RKO (cell line): ENCODE measurements at regions not wholly inside any gene's neighbourhood (a gene's known extent, or its start where the extent isn't known, plus 50 kb on each side); places are given as distances from the start of the nearest gene placed in this dataset.

Source experiments
- DNase-seq: peaks from one replicate; pipeline ENCODE4 v3.0.0-alpha.2; 2016; ENCODE audit warnings: low spot score

DNA sequence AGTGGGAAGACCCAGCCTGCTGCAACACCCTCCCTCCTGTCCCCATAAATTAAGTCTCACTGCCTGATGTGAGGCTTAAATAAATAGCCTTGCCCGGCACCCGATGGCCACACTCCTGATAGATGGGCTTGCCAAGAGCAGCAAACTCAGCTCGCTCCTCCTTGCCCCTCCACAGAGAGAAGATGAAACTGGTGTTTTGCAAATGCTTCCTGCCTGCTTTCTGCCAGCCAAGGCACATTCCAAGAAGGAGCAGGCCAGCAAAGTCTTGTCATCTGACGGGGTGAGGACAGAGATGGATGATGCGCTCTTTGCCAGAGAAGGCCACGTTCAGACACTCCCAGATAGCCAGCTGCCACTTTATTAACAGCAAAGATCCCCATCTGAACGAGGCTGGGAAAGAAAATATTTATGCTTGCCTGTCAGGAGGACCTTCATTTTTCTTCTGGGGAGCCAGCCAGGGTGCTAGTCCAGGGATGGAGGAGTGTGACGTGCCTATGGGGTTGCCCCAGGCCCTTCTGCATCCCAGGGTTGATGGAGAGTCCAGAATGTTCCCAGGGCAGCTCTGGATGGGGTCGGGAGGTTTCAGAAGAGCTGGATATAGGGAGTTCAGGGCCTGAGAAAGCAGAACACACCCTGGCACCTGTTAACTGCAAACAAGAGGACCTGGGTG, 265.4 kb downstream of the FOXD2 start:
- DNase-seq = no peak

GRCh38 chr1:47703981-47704596, 266.2 kb downstream of the FOXD2 start:
- DNase-seq = peak; percentile 46

- DNase-seq = no peak
Observed at GRCh38 chr1:47705517-47706130, 267.8 kb downstream of the FOXD2 start.

GRCh38 chr1:47707503-47707902, 269.7 kb downstream of the FOXD2 start:
- no peak for DNase-seq

GRCh38 chr1:47708019-47708535, 270.2 kb downstream of the FOXD2 start:
- no peak for DNase-seq

DNA sequence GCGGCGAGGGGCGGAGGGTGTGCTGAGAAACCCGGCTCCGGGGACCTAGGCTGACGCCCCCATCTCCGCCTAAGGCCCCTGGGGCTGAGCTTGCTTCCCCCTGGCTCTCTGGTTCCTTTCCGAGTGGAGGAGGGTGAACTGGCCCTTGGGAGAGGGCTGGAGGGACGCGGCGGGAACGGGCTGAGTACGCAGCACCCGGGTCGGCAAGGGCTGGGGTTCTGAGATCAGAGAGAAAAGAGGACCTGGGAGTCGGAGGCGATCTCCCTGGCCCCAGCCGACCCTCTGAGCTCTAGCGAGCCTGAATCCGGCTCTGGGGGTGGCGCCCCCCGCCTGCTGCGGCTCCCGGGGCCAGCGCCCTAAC, 270.8 kb downstream of the FOXD2 start:
- no peak for DNase-seq

- no peak for DNase-seq
Observed at GRCh38 chr1:47709019-47709871, 271.4 kb downstream of the FOXD2 start.

DNA sequence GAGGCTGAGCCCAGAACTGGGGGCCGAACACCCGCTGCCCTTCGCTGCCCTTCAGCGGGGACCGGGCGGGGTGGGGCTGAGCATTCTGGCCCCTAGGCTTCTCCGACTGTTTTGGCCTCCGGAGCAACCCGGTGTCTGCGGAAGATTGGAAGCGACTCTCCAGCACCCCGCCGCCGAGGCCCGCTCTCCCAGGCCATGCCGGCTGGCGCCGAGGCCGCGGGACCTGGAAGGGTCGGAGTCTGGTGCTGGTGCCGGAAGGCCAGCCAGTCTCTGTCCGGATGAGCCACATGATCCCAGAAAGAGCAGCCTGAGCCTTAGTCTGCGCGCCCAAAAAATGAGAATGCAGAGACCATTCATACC, 272.0 kb downstream of the FOXD2 start:
- no peak for DNase-seq

GRCh38 chr1:47710329-47711071, 272.7 kb downstream of the FOXD2 start:
- peak; percentile 40 for DNase-seq
